ENCODE measurements at regions not wholly inside any gene's neighbourhood (a gene's known extent, or its start where the extent isn't known, plus 50 kb on each side); places are given as distances from the start of the nearest gene placed in this dataset.

- H3K4me3 ChIP-seq, result no peak overlapping the region
- H3K4me1 ChIP-seq, result no peaks in the 10 kb centered on the region
- WGBS, 2 donors (ENCODE audit: low coverage in 1 of 2), result 50% methylated on average over 1 of the region's 1 CpG; no CpG with 5 or more reads in 1 of the 2 donors
- no peaks in the 10 kb centered on the region for H3K9me3 ChIP-seq
- TF ChIP-seq EP300 (IDR thresholded peaks at IDR 0.05), result no peak
- no peak for TF ChIP-seq POLR2AphosphoS5 (IDR thresholded peaks at IDR 0.05)
- no peak for TF ChIP-seq POLR2A (IDR thresholded peaks at IDR 0.05)
- no peak for TF ChIP-seq CTCF (IDR thresholded peaks at IDR 0.05)
- H3K36me3 ChIP-seq, result no peaks in the 10 kb centered on the region
- ATAC-seq, result no peak
- no peaks in the 10 kb centered on the region for H3K27me3 ChIP-seq
- H3K27ac ChIP-seq, result no peak overlapping the region
These were observed 69.9 kb upstream of the ZC3H11B start for GRCh38 chr1:219682788-219683187.

DNA sequence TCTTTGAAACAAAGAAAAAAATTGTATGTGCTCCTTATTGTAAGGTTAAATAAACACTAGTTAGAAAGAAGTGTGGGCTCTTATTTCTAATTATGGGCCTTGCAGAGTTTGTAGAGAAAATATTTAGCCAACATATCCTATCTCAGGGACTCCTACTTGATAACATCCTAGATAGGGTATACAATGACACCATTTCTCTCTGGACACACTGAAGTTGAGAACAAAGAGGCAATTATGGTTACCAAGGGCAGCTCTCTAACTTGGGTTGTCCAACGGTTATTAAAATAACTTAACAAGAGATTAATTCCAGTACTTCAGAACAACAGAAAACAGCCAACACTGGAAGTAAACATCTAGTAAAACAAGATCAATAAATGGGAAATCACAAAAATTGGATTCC lies 69.0 kb upstream of the ZC3H11B start:
- H3K27me3 ChIP-seq, result no peaks in the 10 kb centered on the region
- no peak for ATAC-seq
- H3K27ac ChIP-seq, result no peak overlapping the region
- no peaks in the 10 kb centered on the region for H3K36me3 ChIP-seq
- no peak overlapping the region for H3K4me3 ChIP-seq
- no peaks in the 10 kb centered on the region for H3K9me3 ChIP-seq
- H3K4me1 ChIP-seq, result no peaks in the 10 kb centered on the region
- no peak for TF ChIP-seq EP300 (IDR thresholded peaks at IDR 0.05)
- 50 to 73% methylated on average over 1 of the region's 1 CpG for WGBS, 2 donors (ENCODE audit: low coverage in 1 of 2)

DNA sequence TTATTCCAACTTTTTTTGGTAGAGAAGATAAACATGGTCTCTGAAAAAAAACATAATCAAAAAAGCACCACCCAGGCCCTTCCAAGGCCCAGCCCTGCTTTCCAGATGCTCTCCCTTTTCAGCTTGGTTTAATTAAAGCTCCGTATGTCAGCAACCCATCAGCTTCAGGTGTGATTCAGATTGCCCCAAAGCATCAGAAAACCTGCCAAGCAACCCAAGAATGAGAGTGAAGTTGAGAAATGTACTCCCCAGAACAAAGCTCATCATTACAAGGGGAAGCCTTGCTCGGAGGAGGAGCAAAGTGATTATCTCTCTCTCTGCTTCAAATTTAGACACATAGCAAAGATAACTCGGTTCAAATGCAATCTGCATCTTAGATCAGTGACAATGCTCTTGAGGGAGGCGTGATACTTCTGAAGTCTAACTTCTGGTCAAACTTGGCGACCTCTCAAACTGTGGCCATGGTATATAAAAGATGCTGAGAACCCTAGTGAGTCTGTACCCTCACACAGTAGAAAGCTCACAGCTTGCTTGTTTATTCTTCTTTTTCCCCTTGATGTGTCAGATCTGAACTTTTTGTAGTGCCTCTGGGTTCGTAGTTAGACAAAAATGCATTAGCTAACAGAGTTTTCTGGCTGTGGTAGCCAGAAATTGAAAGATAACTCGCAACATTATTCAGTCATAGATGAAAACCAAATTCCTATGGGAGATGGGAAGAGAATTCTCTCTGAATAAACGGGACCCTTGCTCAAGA lies 63.3 kb upstream of the ZC3H11B start:
- no peak for ATAC-seq
- no peaks in the 10 kb centered on the region for H3K27me3 ChIP-seq
- no peak overlapping the region for H3K4me3 ChIP-seq
- H3K36me3 ChIP-seq, result no peaks in the 10 kb centered on the region
- no peak for TF ChIP-seq POLR2A (IDR thresholded peaks at IDR 0.05)
- no peak for TF ChIP-seq POLR2AphosphoS5 (IDR thresholded peaks at IDR 0.05)
- TF ChIP-seq EP300 (IDR thresholded peaks at IDR 0.05), result no peak
- no peak for TF ChIP-seq CTCF (IDR thresholded peaks at IDR 0.05)
- H3K4me1 ChIP-seq, result no peaks in the 10 kb centered on the region
- WGBS, 2 donors (ENCODE audit: low coverage in 1 of 2), result 68 to 78% methylated on average over 6 to 8 of the region's 8 CpGs
- H3K27ac ChIP-seq, result no peak overlapping the region
- H3K9me3 ChIP-seq, result no peaks in the 10 kb centered on the region

DNA sequence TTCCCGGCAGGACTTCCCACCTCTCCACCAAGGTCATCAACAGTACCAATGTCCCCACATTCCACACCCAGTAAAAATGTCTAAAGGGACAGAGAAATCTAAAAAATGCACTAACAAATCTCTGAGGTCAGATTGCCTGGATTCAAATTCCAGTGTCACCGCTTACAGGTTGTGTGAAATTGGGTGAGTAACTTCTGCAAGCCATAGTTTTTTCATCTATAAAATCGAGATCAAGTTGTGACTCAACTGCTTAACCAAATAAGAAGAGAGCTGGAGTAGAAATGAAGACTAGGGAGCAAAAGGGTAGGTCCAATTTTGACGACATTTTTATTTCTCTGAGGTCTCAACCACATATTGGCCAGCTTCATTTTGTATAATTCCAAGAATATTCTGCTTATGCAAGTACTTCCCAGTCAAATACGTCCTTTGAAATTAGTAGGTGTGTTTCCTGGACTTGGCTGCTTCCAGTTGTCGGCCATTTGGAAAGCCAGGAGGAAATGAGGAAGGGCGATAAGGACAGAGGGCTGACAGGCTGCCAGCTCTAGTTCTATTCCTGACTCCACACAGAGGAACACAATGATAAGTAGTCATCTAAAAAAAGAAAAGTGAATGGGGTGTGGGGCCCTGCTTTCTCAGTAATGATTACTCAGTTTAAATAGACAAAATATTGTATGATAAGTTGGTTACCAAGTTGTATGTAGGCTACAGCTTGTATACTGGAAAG lies 57.7 kb upstream of the ZC3H11B start:
- Histone ChIP-seq H3K27ac (no peak overlapping the region), H3K27me3 (no peaks in the 10 kb centered on the region), H3K9me3 (no peaks in the 10 kb centered on the region), H3K36me3 (no peaks in the 10 kb centered on the region), H3K4me1 (peaks cover 0 to 8% (median 0%) of the 10 kb centered on the region in 3 donors), H3K4me3 (no peak overlapping the region)
- WGBS, 2 donors (ENCODE audit: low coverage in 1 of 2), result 46 to 75% methylated on average over 5 to 7 of the region's 7 CpGs
- TF ChIP-seq POLR2A (IDR thresholded peaks at IDR 0.05) (no peak), POLR2AphosphoS5 (IDR thresholded peaks at IDR 0.05) (no peak), EP300 (IDR thresholded peaks at IDR 0.05) (no peak), CTCF (IDR thresholded peaks at IDR 0.05) (no peak)
- no peak for ATAC-seq

GRCh38 chr1:219669556-219669955 lies 56.7 kb upstream of the ZC3H11B start:
- 80 to 89% methylated on average over 1 to 3 of the region's 3 CpGs for WGBS, 2 donors (ENCODE audit: low coverage in 1 of 2)
- no peak overlapping the region for H3K27ac ChIP-seq
- H3K27me3 ChIP-seq, result no peaks in the 10 kb centered on the region
- TF ChIP-seq POLR2AphosphoS5 (IDR thresholded peaks at IDR 0.05) (no peak), EP300 (IDR thresholded peaks at IDR 0.05) (no peak), CTCF (IDR thresholded peaks at IDR 0.05) (no peak), POLR2A (IDR thresholded peaks at IDR 0.05) (no peak)
- no peaks in the 10 kb centered on the region for H3K36me3 ChIP-seq
- H3K4me1 ChIP-seq, result peaks cover 0 to 8% (median 0%) of the 10 kb centered on the region in 3 donors
- ATAC-seq, result no peak
- H3K9me3 ChIP-seq, result no peaks in the 10 kb centered on the region
- H3K4me3 ChIP-seq, result no peak overlapping the region

All from gastroesophageal sphincter (tissue), 4 donors.